GM13977 (cell line): ENCODE measurements at regions not wholly inside any gene's neighbourhood (a gene's known extent, or its start where the extent isn't known, plus 50 kb on each side); places are given as distances from the start of the nearest gene placed in this dataset.

ENCODE experiments used
- DNase-seq: peaks from one replicate; pipeline ENCODE4 v3.0.0; 2012; ENCODE audit warnings: low spot score
- CTCF ChIP-seq: IDR thresholded peaks from 2 replicates; pipeline ENCODE4 v1.5.1; 2012; ENCODE audit warnings: mild to moderate bottlenecking, control low read depth; ENCODE audit not compliant: insufficient read depth; ENCODE audit errors: extremely low read depth, missing control alignments
- in situ Hi-C: fragments of 300-500 bp; cut with MboI; formaldehyde crosslinking; loops from one replicate; pipeline ENCODE4 v1.12.0; 2022; ENCODE audit warnings: low sequenced_read_pairs, low pct_unique_long_range_greater_than_20kb, mixed read lengths, inconsistent platforms; ENCODE audit not compliant: unreplicated experiment

- in situ Hi-C loops, result no loop called here
- DNase-seq, result no peak
- TF ChIP-seq CTCF, result no peak
Measured at GRCh38 chr5:74009502-74009901, 383.5 kb downstream of the ARHGEF28 start.

- in situ Hi-C loops, result no loop called here
- no peak for DNase-seq
- TF ChIP-seq CTCF, result no peak
Measured at GRCh38 chr5:74007193-74007592, 381.2 kb downstream of the ARHGEF28 start.

GRCh38 chr5:73999297-73999696 is 373.3 kb downstream of the ARHGEF28 start:
- DNase-seq, result no peak
- in situ Hi-C loops, result no loop called here

GRCh38 chr5:73998489-73998888 is 372.5 kb downstream of the ARHGEF28 start:
- DNase-seq, result no peak
- TF ChIP-seq CTCF, result no peak
- in situ Hi-C loops, result no loop called here

More at GRCh38 chr5:73999297-73999696, 373.3 kb downstream of the ARHGEF28 start:
- TF ChIP-seq CTCF, result no peak

GRCh38 chr5:73997960-73998359 is 372.0 kb downstream of the ARHGEF28 start:
- no peak for DNase-seq
- in situ Hi-C loops, result no loop called here
- no peak for TF ChIP-seq CTCF

GRCh38 chr5:73996151-73996755 is 370.3 kb downstream of the ARHGEF28 start:
- DNase-seq, result no peak
- no peak for TF ChIP-seq CTCF
- in situ Hi-C loops, result no loop called here

- no peak for TF ChIP-seq CTCF
- in situ Hi-C loops, result no loop called here
- DNase-seq, result no peak
Measured at GRCh38 chr5:73994963-73995362, 369.0 kb downstream of the ARHGEF28 start.
